22Rv1 (cell line): ENCODE measurements at regions not wholly inside any gene's neighbourhood (a gene's known extent, or its start where the extent isn't known, plus 50 kb on each side); places are given as distances from the start of the nearest gene placed in this dataset.

Experiments used
- CTCF ChIP-seq: fragments of 450-650 bp; IDR thresholded peaks from 2 replicates; pipeline ENCODE4 v1.5.1; 2017; ENCODE audit warnings: mild to moderate bottlenecking
- ZFX ChIP-seq: fragments of 450-650 bp; IDR thresholded peaks from 2 replicates; pipeline ENCODE4 v1.6.1; 2017; ENCODE audit warnings: antibody characterized with exemption, borderline replicate concordance

GRCh38 chr13:55464222-55464621 is 1676.5 kb upstream of the PRR20A start:
- no peak for TF ChIP-seq CTCF
- no peak for TF ChIP-seq ZFX
